DMS153 treated with DMSO at 0.1 percent for 48 hours (cell line): ENCODE measurements at regions not wholly inside any gene's neighbourhood (a gene's known extent, or its start where the extent isn't known, plus 50 kb on each side); places are given as distances from the start of the nearest gene placed in this dataset.
A peak's percentile ranks its signal among the peaks of the same experiment; 100 is the strongest.

Experiments
- DNase-seq: peaks from one replicate; lab custom pipeline; 2025; ENCODE audit not compliant: unreplicated experiment; lab: John Stamatoyannopoulos, UW

GRCh38 chr2:215627771-215628170, 191.9 kb upstream of the FN1 start:
- DNase-seq = no peak

- no peak for DNase-seq
These were observed 191.0 kb upstream of the FN1 start for GRCh38 chr2:215626812-215627281.

GRCh38 chr2:215626063-215626462, 190.2 kb upstream of the FN1 start:
- no peak for DNase-seq

- DNase-seq = no peak
These were observed 189.3 kb upstream of the FN1 start for GRCh38 chr2:215625207-215625606.

GRCh38 chr2:215624423-215624829, 188.6 kb upstream of the FN1 start:
- no peak for DNase-seq

- DNase-seq = no peak
These were observed 187.0 kb upstream of the FN1 start for GRCh38 chr2:215622837-215623236.

- no peak for DNase-seq
These were observed 185.5 kb upstream of the FN1 start for GRCh38 chr2:215621381-215621780.

GRCh38 chr2:215620528-215620927, 184.7 kb upstream of the FN1 start:
- DNase-seq = no peak

GRCh38 chr2:215619989-215620388, 184.1 kb upstream of the FN1 start:
- DNase-seq = peak; percentile 50

GRCh38 chr2:215619022-215619958, 183.4 kb upstream of the FN1 start:
- peak; percentile 50 for DNase-seq

GRCh38 chr2:215618145-215618544, 182.3 kb upstream of the FN1 start:
- DNase-seq = no peak

GRCh38 chr2:215617060-215617824, 181.4 kb upstream of the FN1 start:
- DNase-seq = no peak

- DNase-seq = no peak
These were observed 179.9 kb upstream of the FN1 start for GRCh38 chr2:215615803-215616174.

- DNase-seq = no peak
These were observed 179.4 kb upstream of the FN1 start for GRCh38 chr2:215615067-215615802.

GRCh38 chr2:215614296-215614695, 178.4 kb upstream of the FN1 start:
- DNase-seq = peak; percentile 41

- no peak for DNase-seq
These were observed 178.0 kb upstream of the FN1 start for GRCh38 chr2:215613888-215614287.

GRCh38 chr2:215613280-215613679, 177.4 kb upstream of the FN1 start:
- DNase-seq = no peak

- no peak for DNase-seq
These were observed 176.9 kb upstream of the FN1 start for GRCh38 chr2:215612786-215613185.

- no peak for DNase-seq
These were observed 175.9 kb upstream of the FN1 start for GRCh38 chr2:215611609-215612386.
